ENCODE measurements at regions not wholly inside any gene's neighbourhood (a gene's known extent, or its start where the extent isn't known, plus 50 kb on each side); places are given as distances from the start of the nearest gene placed in this dataset.

GRCh38 chr12:87270919-87271318, 758.3 kb downstream of the C12orf50 start:
- no peak for TF ChIP-seq CTCF (IDR thresholded peaks at IDR 0.05)
- no peak for TF ChIP-seq POLR2A (IDR thresholded peaks at IDR 0.05)
- TF ChIP-seq POLR2AphosphoS5 (IDR thresholded peaks at IDR 0.05) = no peak
- no peak for TF ChIP-seq EP300 (IDR thresholded peaks at IDR 0.05)

Measured in upper lobe of left lung (tissue), 4 donors.